Fibroblast of pulmonary artery (primary cell): ENCODE measurements at regions not wholly inside any gene's neighbourhood (a gene's known extent, or its start where the extent isn't known, plus 50 kb on each side); places are given as distances from the start of the nearest gene placed in this dataset.

Source experiments
- DNase-seq: peaks from one replicate; pipeline ENCODE4 v3.0.0-alpha.2; 2010; ENCODE audit warnings: low read depth
- H3K4me3 ChIP-seq: replicated peaks from 2 replicates; pipeline ENCODE4 v1.5.1; 2011; ENCODE audit warnings: low read depth, mild to moderate bottlenecking, control low read depth, low read length, moderate library complexity
- TF ChIP-seq, protein P1 (sequence below): IDR thresholded peaks from 2 replicates; pipeline ENCODE4 v1.5.1; 2011; ENCODE audit warnings: mild to moderate bottlenecking, control low read depth, low read length, inconsistent platforms; ENCODE audit errors: missing control alignments

DNA sequence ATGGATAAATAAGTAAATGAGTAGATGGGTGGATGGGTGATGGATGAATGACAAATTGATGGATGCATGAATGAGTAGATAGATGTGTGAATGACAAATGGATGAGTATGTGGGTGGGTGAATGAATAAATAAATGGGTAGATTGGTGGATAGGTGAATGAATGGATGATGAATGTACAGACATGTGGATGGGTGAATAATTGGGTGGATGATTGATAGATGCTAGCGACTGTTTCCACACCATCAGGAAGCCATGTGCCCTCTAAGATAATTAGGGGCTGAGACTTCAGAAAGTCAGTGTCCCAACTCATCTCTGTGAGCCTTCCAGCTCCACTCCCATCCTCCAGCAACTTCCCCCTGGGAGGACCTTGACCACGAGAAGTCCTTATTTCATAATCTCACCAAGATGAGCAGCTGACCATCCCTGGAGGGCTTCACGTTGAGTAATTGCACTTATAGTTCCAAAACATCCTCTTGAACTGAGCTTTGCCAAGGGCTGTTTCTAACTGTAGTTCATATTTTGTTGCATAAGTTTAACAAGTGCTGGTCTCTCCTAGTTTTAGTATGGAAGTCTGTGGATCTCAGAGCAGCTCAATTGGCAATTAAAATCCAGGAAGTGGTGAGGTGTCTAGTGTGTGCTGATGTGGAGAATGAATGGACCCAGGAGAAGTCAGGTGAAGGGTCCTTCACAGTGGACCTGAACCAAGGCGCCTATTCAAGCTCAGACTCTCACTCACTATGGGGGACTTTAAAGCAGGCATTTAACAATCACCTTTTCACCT lies 295.7 kb downstream of the ADGRD1 start:
- H3K4me3 ChIP-seq = no peak overlapping the region
- TF ChIP-seq, protein P1, sequence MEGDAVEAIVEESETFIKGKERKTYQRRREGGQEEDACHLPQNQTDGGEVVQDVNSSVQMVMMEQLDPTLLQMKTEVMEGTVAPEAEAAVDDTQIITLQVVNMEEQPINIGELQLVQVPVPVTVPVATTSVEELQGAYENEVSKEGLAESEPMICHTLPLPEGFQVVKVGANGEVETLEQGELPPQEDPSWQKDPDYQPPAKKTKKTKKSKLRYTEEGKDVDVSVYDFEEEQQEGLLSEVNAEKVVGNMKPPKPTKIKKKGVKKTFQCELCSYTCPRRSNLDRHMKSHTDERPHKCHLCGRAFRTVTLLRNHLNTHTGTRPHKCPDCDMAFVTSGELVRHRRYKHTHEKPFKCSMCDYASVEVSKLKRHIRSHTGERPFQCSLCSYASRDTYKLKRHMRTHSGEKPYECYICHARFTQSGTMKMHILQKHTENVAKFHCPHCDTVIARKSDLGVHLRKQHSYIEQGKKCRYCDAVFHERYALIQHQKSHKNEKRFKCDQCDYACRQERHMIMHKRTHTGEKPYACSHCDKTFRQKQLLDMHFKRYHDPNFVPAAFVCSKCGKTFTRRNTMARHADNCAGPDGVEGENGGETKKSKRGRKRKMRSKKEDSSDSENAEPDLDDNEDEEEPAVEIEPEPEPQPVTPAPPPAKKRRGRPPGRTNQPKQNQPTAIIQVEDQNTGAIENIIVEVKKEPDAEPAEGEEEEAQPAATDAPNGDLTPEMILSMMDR = no peak
- DNase-seq = no peak

DNA sequence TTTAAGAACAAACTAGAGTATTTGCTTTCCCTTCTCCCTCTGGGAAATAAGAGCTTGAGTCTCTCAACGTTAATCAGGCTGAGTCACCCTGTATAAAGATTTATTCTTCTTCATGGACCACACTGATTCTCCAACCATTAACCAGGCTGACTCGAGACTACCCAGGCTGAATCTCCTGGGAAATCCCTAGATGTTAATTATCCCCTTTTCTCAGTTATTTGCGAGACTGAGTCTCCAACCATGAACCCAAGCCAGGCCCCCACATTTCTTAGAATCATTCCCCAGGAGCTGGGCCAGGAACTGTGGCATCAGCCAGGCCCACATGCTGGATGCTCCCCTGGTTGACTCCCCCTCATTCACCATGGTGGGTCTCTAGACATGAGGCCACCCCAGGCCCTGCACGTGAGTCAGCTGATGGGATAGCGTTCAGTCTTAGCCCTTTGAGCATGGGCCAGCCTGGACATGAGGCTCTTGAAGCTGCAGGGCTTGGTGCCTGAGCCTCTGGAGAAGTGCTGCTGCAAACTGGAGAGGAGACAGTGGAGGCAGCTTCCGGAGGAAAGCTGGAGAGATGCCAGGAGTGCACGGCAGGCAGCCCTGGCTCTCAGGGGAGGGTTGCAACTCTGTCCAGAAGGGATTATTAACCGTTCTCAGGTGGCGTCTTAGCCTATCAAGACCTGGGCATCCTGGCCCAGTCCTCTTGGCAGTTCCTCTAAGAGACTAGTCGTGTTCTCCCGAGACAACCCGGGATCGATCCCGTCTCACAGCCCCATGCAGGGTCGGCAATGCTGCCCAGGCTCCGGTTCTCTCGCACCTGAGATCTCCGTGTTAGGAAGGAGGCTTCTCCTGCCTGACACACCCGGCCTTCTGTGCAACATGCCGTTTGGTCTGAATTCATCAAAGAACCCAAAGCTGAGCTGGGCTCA lies 296.6 kb downstream of the ADGRD1 start:
- DNase-seq = no peak
- H3K4me3 ChIP-seq = no peak overlapping the region
- TF ChIP-seq, protein P1 = no peak

DNA sequence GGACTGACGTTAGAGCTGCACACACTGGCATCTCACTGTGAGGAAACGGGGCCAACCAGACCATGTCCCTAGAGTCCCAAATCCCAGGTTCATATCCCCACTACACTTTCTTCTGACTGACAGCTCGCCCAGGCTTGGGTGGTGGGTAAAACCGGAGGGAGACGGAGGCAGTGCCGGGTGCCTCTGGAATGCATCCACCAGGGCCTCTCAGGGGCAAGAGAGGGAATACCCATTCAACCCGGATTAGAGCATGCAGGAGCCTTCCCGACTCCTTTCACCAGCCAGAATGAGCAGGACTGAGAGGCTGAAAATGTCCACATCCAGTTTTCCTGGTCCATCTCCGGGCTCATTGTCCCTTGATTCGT lies 297.2 kb downstream of the ADGRD1 start:
- DNase-seq = no peak
- no peak overlapping the region for H3K4me3 ChIP-seq
- TF ChIP-seq, protein P1 = no peak

DNA sequence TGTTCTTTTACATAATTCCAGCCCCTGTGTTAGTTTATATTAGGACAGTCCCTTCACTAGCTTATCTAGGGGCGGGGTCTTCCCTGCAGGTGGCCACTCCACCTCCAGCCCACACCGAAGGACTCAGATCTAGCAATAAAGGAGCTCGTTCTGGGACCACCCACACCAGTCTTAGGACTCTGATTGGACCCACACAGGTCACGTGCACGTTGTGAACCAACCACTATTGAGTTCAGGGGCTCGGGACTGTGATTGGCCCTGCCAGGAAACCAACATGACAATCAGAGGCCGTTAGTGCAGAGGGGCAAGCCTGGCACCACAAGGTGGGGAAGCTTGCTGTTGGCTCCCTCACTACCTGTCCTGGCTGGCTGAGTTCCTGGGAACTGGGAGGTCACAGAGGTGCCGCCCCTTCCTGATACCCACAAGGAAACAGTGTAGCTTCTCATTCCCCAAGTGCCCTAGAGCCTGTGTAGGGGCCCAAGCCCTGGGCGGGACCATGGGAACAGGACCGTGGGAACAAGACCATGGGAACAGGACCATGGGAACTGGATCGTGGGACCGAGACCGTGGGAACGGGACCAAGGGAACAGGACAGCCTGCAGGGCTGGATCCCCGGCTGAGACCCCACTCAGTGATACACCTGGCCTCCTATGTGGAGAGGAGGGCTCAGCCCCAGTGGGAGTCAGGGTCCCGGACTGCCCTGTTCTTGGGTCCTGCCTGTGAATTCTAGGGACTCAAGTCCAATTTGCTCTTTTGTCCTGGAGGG lies 297.8 kb downstream of the ADGRD1 start:
- TF ChIP-seq, protein P1 = no peak
- no peak overlapping the region for H3K4me3 ChIP-seq
- no peak for DNase-seq

DNA sequence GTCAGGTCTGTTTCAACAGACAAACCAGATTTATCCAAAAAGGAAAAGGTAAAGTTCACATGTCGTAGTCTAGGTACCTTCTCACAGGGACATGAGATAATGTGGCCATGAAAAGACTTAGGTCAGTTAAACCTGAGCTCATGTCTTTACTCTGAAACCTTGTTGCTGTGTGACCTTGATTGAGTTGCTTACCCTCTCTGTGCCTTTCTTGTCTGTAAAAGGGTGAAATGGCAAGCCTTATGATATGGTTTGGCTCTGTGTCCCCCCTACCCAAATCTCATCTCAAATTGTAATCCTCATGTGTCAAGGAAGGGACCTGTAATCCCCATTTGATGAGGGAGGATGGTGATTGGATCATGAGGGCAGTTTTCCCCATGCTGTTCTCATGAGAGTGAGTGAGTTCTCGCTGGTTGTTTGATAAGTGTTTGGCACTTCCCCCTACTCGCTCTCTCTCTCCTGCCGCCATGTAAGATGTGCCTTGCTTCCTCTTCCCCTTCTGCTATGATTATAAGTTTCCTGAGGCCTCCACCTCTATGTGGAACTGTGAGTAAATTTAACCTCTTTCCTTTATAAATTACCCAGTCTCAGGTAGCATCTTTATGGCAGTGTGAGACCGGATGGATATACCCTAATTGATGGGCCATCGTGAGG lies 299.8 kb downstream of the ADGRD1 start:
- H3K4me3 ChIP-seq = no peak overlapping the region
- no peak for DNase-seq
- TF ChIP-seq, protein P1 = no peak

DNA sequence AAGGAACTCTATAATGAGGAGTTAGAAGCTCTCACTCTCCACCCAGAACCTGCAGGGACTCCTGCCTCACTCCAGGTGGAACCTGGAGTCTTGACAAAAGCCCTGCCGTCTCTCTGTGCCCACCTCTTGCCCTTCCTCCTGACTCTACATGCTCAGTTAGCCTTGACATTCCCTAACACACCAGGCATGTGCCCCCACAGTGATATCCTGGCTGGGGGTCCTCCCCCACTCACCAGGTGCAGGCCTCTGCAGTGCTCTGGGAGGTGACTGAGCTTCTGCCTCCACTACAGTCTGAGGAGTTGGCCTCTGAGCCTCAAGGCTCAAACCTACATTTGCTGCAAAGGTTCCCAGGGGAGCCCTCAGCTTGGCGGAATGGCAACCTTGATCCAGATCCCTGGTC lies 300.7 kb downstream of the ADGRD1 start:
- TF ChIP-seq, protein P1 = no peak
- DNase-seq = no peak
- H3K4me3 ChIP-seq = no peak overlapping the region
